GM12878 (cell line): ENCODE measurements at regions not wholly inside any gene's neighbourhood (a gene's known extent, or its start where the extent isn't known, plus 50 kb on each side); places are given as distances from the start of the nearest gene placed in this dataset.

ENCODE experiments used
- ATAC-seq: fragments of 200-7000 bp; cut with Tn5 transposase; 3 replicates; pipeline ENCODE4 v1.9.1; 2020; ENCODE audit warnings: mild to moderate bottlenecking, moderate library complexity
- BruUV-seq: library from RNA; stranded (reverse); fragments of 400-500 nt; replicated peaks from 2 replicates; lab custom pipeline; 2021; lab: Mats Ljungman, UMichigan
- CTCF ChIA-PET: fragments of 300-600 bp; sonication (Branson Sonifier 250); formaldehyde crosslinking; extraction: SDS; loops from one replicate; lab custom pipeline; 2021; ENCODE audit warnings: inconsistent platforms; lab: Yijun Ruan, JAX
- POLR2A ChIA-PET: fragments of 350-600 bp; formaldehyde crosslinking; extraction: SDS; loops from one replicate; lab custom pipeline; 2021; ENCODE audit warnings: inconsistent platforms; lab: Charles Lee
- RAD21 ChIA-PET: fragments of 300-600 bp; sonication (Branson Sonifier 250); formaldehyde crosslinking; loops from one replicate; lab custom pipeline; 2023; ENCODE audit warnings: antibody characterized with exemption; ENCODE audit not compliant: unreplicated experiment; lab: Charles Lee
- SMC1A ChIA-PET: fragments of 300-600 bp; sonication (Branson Sonifier 250); formaldehyde crosslinking; loops from one replicate; lab custom pipeline; 2023; ENCODE audit not compliant: unreplicated experiment, uncharacterized antibody; lab: Charles Lee
- DNase-seq: peaks from one replicate; pipeline ENCODE4 v3.0.0-alpha.2; 2011; ENCODE audit warnings: low read depth, low spot score
- FAIRE-seq: peaks from 3 replicates; lab custom pipeline; 2011; peaks lifted over from hg19 to GRCh38; lab: Jason Lieb, UNC
- H2AFZ ChIP-seq: 2 replicates; pipeline ENCODE4 v1.6.0; 2011; ENCODE audit warnings: low read depth, low read length, control low read depth; ENCODE audit not compliant: control insufficient read depth
- H3K27ac ChIP-seq: 2 replicates; pipeline ENCODE4 v1.5.1; 2011; ENCODE audit warnings: control low read depth; ENCODE audit not compliant: control insufficient read depth, insufficient read depth
- H3K27me3 ChIP-seq, 2 experiments: replicated peaks in 1 of 2; 2 replicates each; pipeline versions ENCODE4 v1.6.0 to v1.6.1; 2011; ENCODE audit warnings: low read length in 1 of 2; ENCODE audit not compliant: control insufficient read depth in 2 of 2, insufficient read depth in 2 of 2
- H3K36me3 ChIP-seq, 2 experiments: 2 replicates each; pipeline ENCODE4 v1.5.1; 2011; ENCODE audit warnings: low read length in 1 of 2; ENCODE audit not compliant: control insufficient read depth in 2 of 2, insufficient read depth in 2 of 2
- H3K4me1 ChIP-seq: 2 replicates; pipeline ENCODE4 v1.6.1; 2011; ENCODE audit warnings: mild to moderate bottlenecking, low read length, moderate library complexity, mixed read lengths; ENCODE audit not compliant: control insufficient read depth, insufficient read depth
- H3K4me2 ChIP-seq: 2 replicates; pipeline ENCODE4 v1.6.0; 2011; ENCODE audit warnings: control low read depth; ENCODE audit not compliant: control insufficient read depth, insufficient read depth
- H3K4me3 ChIP-seq: fragments of 200-600 bp; sonication (generic); 2 replicates; pipeline ENCODE4 v1.5.1; 2016
- H3K79me2 ChIP-seq: 2 replicates; pipeline ENCODE4 v1.6.0; 2011; ENCODE audit warnings: low read length; ENCODE audit not compliant: control insufficient read depth, insufficient read depth
- H3K9ac ChIP-seq: 2 replicates; pipeline ENCODE4 v1.8.0; 2011; ENCODE audit warnings: low read length, control low read depth, mixed read lengths; ENCODE audit not compliant: control insufficient read depth, insufficient read depth
- H3K9me3 ChIP-seq: replicated peaks from 3 replicates; pipeline ENCODE4 v1.5.1; 2011; ENCODE audit warnings: mild to moderate bottlenecking, low read length; ENCODE audit not compliant: control insufficient read depth, insufficient read depth
- H4K20me1 ChIP-seq: 2 replicates; pipeline ENCODE4 v1.6.0; 2011; ENCODE audit not compliant: control insufficient read depth, insufficient read depth
- BACH1 ChIP-seq: fragments of 450-650 bp; IDR thresholded peaks from 2 replicates; pipeline ENCODE4 v1.6.1; 2017; ENCODE audit warnings: mild to moderate bottlenecking, borderline replicate concordance
- CHD1 ChIP-seq: IDR thresholded peaks from 2 replicates; pipeline ENCODE4 v1.6.1; 2012; ENCODE audit warnings: low read depth, low read length, improper control_type of control experiment
- HDGF ChIP-seq: fragments of 450-650 bp; IDR thresholded peaks from 2 replicates; pipeline ENCODE4 v1.6.1; 2016; ENCODE audit warnings: antibody characterized with exemption
- MLLT1 ChIP-seq: fragments of 450-650 bp; IDR thresholded peaks from 2 replicates; pipeline ENCODE4 v1.6.1; 2016; ENCODE audit warnings: mild to moderate bottlenecking
- PRDM15 ChIP-seq: fragments of 450-650 bp; formaldehyde crosslinking; IDR thresholded peaks from 2 replicates; pipeline ENCODE4 v1.4.0; 2020; ENCODE audit warnings: mild to moderate bottlenecking, moderate library complexity
- RAD51 ChIP-seq: fragments of 450-650 bp; IDR thresholded peaks from 2 replicates; pipeline ENCODE4 v1.6.1; 2016; ENCODE audit warnings: moderate library complexity, mild to moderate bottlenecking, inconsistent platforms
- TAF1 ChIP-seq: IDR thresholded peaks from 2 replicates; pipeline ENCODE4 v1.6.1; 2011; ENCODE audit warnings: mild to moderate bottlenecking, low read depth, low read length, borderline replicate concordance
- USF2 ChIP-seq: IDR thresholded peaks from 2 replicates; pipeline ENCODE4 v1.6.1; 2011; ENCODE audit warnings: low read depth, low read length, improper control_type of control experiment, borderline replicate concordance
- WGBS: methylation state at CpG from one replicate; pipeline ENCODE4 v1.1.6; 2016; ENCODE audit warnings: low lambda C conversion rate; ENCODE audit not compliant: insufficient replicate concordance, insufficient coverage; ENCODE audit errors: missing lambda C conversion rate; 5-methylcytosine and 5-hydroxymethylcytosine counted together
- in situ Hi-C: fragments of 300-500 bp; cut with MboI; formaldehyde crosslinking; loops from 9 replicates; pipeline ENCODE4 v1.14.3; 2018; ENCODE audit warnings: mixed read lengths
- intact Hi-C: fragments of 100-400 bp; cut with micrococcal nuclease; formaldehyde crosslinking; loops from one replicate; pipeline ENCODE4 v1.14.2; 2022; ENCODE audit not compliant: unreplicated experiment

- TF ChIP-seq CHD1 (no peak), HDGF (no peak), BACH1 (no peak), RAD51 (no peak), USF2 (no peak), TAF1 (no peak), PRDM15 (CRISPR knock-in tag) (no peak), MLLT1 (no peak)
- 65% methylated on average over 1 of the region's 1 CpG for WGBS
- CTCF ChIA-PET = no interaction called here
- in situ Hi-C loops (no loop called here), intact Hi-C loops (no loop called here)
- Histone ChIP-seq H4K20me1 (no peaks in the 10 kb centered on the region), H3K36me3 (no peaks in the 10 kb centered on the region), H2AFZ (no peak overlapping the region), H3K27me3 (peaks cover 0 to 7% of the 10 kb centered on the region in 2 experiments; a peak in 2 of 4 replicates), H3K27ac (no peak overlapping the region), H3K9ac (no peak overlapping the region), H3K4me1 (no peaks in the 10 kb centered on the region), H3K4me2 (no peak overlapping the region), H3K79me2 (no peaks in the 10 kb centered on the region), H3K4me3 (no peak overlapping the region), H3K9me3 (no peaks in the 10 kb centered on the region; the same call in 2 of the 3 replicates)
- ATAC-seq (no peak), FAIRE-seq (no peak), DNase-seq (no peak)
- RAD21 ChIA-PET = no interaction called here
- BruUV-seq = no TSS peak
- POLR2A ChIA-PET = interaction anchor here (0.5 kb wide), 1 partner anchor 9 kb away, joined by 3 read pairs; no protein-coding TSS in a partner anchor
- SMC1A ChIA-PET = interaction anchor here (0.8 to 0.9 kb wide), 2 partner anchors 10 to 241 kb away, joined by 3 read pairs; no protein-coding TSS in a partner anchor
These were observed 59.5 kb upstream of the CCDC160 start for GRCh38 chrX:134177527-134177926.
